ENCODE measurements at regions not wholly inside any gene's neighbourhood (a gene's known extent, or its start where the extent isn't known, plus 50 kb on each side); places are given as distances from the start of the nearest gene placed in this dataset.

DNA sequence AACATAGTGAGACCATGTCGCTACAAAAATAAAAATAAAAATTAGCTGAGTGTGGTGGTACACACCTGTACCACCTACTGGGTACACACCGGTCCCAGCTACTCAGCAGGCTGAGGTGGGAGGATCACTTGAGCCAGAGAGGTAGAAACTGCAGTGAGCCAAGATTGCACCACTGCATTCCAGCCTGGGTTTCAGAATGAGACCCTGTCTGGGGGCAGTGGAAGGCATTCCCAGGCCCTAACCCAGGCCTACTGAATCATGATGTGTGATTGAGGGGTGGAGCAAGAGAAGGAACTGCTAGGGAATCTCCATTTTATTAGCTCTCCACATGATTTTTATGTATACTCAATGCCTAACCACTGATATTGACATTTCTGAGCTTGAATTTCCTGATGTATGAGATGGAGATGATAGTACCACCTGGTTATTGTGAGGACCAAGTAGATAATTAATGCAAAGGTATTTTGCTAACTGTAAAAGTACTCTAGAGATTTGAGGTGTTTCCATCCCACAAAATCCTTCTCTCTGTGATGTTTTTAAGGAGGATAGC, 169.5 kb upstream of the UMPS start:
- Histone ChIP-seq H4K20me1 (ENCODE audit: insufficient read depth) (no peaks in the 10 kb centered on the region), H3K27me3 (ENCODE audit: insufficient read depth, low read depth) (no peaks in the 10 kb centered on the region), H3K4me2 (no peak overlapping the region), H3K79me2 (ENCODE audit: insufficient read depth, low read depth) (no peaks in the 10 kb centered on the region), H3K9ac (no peak overlapping the region), H3K36me3 (ENCODE audit: insufficient read depth) (no peaks in the 10 kb centered on the region), H3K4me1 (ENCODE audit: low read depth, poor library complexity, severe bottlenecking) (no peaks in the 10 kb centered on the region), H2AFZ (ENCODE audit: low read depth) (no peak overlapping the region), H3K27ac (no peak overlapping the region), H3K4me3 (IDR thresholded peaks at IDR 0.05; ENCODE audit: insufficient read depth, low read depth, low read length) (no peak overlapping the region)
- TF ChIP-seq, protein P1, sequence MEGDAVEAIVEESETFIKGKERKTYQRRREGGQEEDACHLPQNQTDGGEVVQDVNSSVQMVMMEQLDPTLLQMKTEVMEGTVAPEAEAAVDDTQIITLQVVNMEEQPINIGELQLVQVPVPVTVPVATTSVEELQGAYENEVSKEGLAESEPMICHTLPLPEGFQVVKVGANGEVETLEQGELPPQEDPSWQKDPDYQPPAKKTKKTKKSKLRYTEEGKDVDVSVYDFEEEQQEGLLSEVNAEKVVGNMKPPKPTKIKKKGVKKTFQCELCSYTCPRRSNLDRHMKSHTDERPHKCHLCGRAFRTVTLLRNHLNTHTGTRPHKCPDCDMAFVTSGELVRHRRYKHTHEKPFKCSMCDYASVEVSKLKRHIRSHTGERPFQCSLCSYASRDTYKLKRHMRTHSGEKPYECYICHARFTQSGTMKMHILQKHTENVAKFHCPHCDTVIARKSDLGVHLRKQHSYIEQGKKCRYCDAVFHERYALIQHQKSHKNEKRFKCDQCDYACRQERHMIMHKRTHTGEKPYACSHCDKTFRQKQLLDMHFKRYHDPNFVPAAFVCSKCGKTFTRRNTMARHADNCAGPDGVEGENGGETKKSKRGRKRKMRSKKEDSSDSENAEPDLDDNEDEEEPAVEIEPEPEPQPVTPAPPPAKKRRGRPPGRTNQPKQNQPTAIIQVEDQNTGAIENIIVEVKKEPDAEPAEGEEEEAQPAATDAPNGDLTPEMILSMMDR (conservative IDR thresholded peaks at IDR 0.05; ENCODE audit: low read depth, low read length) = no peak

DNA sequence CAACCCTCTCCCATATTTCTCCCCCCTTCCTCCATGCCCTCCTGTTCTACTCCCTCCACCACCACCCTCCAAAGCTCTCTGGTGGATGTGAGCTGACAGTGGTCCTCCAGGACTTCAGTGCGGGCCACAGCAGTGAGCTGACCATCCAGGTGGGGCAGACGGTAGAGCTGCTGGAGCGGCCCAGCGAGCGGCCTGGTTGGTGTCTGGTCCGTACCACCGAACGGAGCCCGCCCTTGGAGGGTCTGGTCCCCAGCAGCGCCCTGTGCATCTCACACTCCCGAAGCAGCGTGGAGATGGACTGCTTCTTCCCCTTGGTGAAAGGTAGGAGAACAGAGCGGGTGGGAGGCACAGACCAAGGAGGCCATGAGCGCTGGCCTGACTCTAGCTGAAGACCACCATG, 167.5 kb upstream of the UMPS start:
- H3K27ac ChIP-seq = no peak overlapping the region
- no peak overlapping the region for H3K9ac ChIP-seq
- TF ChIP-seq, protein P1 (conservative IDR thresholded peaks at IDR 0.05; ENCODE audit: low read depth, low read length) = no peak
- H4K20me1 ChIP-seq (ENCODE audit: insufficient read depth) = no peaks in the 10 kb centered on the region
- H3K36me3 ChIP-seq (ENCODE audit: insufficient read depth) = no peaks in the 10 kb centered on the region
- H3K27me3 ChIP-seq (ENCODE audit: insufficient read depth, low read depth) = no peaks in the 10 kb centered on the region
- H3K79me2 ChIP-seq (ENCODE audit: insufficient read depth, low read depth) = no peaks in the 10 kb centered on the region
- H3K4me1 ChIP-seq (ENCODE audit: low read depth, poor library complexity, severe bottlenecking) = no peaks in the 10 kb centered on the region
- H2AFZ ChIP-seq (ENCODE audit: low read depth) = no peak overlapping the region
- H3K4me2 ChIP-seq = no peak overlapping the region
- no peak overlapping the region for H3K4me3 ChIP-seq (IDR thresholded peaks at IDR 0.05; ENCODE audit: insufficient read depth, low read depth, low read length)

DNA sequence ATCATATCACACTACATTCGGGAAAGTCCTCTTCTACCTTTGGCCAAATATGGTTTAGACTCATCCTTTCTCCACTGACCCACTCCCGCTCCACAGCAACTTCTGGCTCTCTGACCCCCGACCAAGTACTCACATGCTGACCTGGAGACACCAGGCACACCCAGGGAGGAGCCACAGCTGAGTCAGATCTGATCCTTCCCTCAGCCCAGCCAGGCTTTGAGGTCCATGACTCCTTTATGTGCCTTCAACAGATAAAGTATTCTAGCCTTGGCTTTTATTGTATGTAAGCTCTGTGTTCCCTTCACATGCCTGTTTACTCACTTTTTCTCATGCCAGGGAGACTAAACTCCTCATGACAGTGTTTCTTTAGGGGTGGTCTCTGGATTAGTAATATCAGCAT, 166.9 kb upstream of the UMPS start:
- no peak overlapping the region for H2AFZ ChIP-seq (ENCODE audit: low read depth)
- H3K4me2 ChIP-seq = no peak overlapping the region
- H3K9ac ChIP-seq = no peak overlapping the region
- TF ChIP-seq, protein P1 (conservative IDR thresholded peaks at IDR 0.05; ENCODE audit: low read depth, low read length) = no peak
- H3K4me3 ChIP-seq (IDR thresholded peaks at IDR 0.05; ENCODE audit: insufficient read depth, low read depth, low read length) = no peak overlapping the region
- no peaks in the 10 kb centered on the region for H4K20me1 ChIP-seq (ENCODE audit: insufficient read depth)
- no peaks in the 10 kb centered on the region for H3K27me3 ChIP-seq (ENCODE audit: insufficient read depth, low read depth)
- H3K4me1 ChIP-seq (ENCODE audit: low read depth, poor library complexity, severe bottlenecking) = no peaks in the 10 kb centered on the region
- no peaks in the 10 kb centered on the region for H3K36me3 ChIP-seq (ENCODE audit: insufficient read depth)
- no peak overlapping the region for H3K27ac ChIP-seq
- H3K79me2 ChIP-seq (ENCODE audit: insufficient read depth, low read depth) = no peaks in the 10 kb centered on the region

DNA sequence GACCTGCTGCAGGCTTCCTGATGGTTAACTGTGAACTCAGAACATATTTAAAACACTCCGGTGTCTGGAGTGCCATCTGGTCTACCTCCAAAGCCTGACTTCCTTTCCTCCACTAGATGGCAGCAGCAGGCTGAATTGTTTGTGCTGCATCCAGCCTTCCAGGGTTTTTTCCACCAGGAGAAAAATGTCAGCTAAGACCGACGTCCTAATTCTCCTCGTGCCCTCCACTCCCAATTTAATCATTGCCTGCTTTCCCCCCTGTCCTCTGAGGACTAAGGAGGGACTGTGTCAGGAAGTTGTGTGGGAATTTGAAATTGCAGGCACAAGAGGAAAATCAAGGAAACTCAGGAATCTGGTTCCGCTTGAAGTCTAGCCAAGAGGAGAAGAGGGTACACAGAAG, 165.2 kb upstream of the UMPS start:
- Histone ChIP-seq H3K4me2 (no peak overlapping the region), H3K4me1 (ENCODE audit: low read depth, poor library complexity, severe bottlenecking) (no peaks in the 10 kb centered on the region), H3K79me2 (ENCODE audit: insufficient read depth, low read depth) (no peaks in the 10 kb centered on the region), H3K27ac (no peak overlapping the region), H3K4me3 (IDR thresholded peaks at IDR 0.05; ENCODE audit: insufficient read depth, low read depth, low read length) (no peak overlapping the region), H3K36me3 (ENCODE audit: insufficient read depth) (no peaks in the 10 kb centered on the region), H2AFZ (ENCODE audit: low read depth) (0 out of 2 replicates have a peak overlapping the region, but pooled peaks have one; percentile 16), H3K9ac (no peak overlapping the region), H3K27me3 (ENCODE audit: insufficient read depth, low read depth) (no peaks in the 10 kb centered on the region), H4K20me1 (ENCODE audit: insufficient read depth) (no peaks in the 10 kb centered on the region)
- TF ChIP-seq, protein P1 (conservative IDR thresholded peaks at IDR 0.05; ENCODE audit: low read depth, low read length) = peak; percentile 96

Measured in KMS-11 (cell line).